ENCODE measurements at regions not wholly inside any gene's neighbourhood (a gene's known extent, or its start where the extent isn't known, plus 50 kb on each side); places are given as distances from the start of the nearest gene placed in this dataset.

GRCh38 chr4:27082776-27083175 is 222.1 kb downstream of the STIM2 start:
- TF ChIP-seq CTCF (IDR thresholded peaks at IDR 0.05) (no peak), POLR2A (IDR thresholded peaks at IDR 0.05) (no peak)

Measured in heart left ventricle (tissue), 13 donors.